ENCODE measurements at regions not wholly inside any gene's neighbourhood (a gene's known extent, or its start where the extent isn't known, plus 50 kb on each side); places are given as distances from the start of the nearest gene placed in this dataset.

DNA sequence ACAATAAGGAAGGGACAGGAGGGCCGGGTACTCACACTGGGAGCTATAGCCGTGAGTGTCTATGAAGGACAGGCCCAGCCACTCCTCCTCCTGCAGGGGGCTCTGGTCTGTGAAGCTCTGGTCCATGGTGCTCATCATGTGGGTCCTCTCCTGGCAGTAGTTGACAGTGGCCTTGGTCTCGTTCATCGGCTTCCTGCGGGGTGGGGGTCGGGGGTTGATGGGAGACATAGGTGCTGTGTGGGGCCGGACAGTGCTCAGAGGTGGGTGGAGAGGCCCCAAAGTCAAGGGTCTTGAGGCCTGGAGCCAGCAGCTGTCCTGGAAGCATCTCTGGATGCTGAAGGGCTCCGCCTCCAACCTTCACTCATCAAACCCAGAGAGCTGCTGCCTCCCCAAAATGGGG, 260.4 kb downstream of the PTPRU start:
- TF ChIP-seq, protein P1, sequence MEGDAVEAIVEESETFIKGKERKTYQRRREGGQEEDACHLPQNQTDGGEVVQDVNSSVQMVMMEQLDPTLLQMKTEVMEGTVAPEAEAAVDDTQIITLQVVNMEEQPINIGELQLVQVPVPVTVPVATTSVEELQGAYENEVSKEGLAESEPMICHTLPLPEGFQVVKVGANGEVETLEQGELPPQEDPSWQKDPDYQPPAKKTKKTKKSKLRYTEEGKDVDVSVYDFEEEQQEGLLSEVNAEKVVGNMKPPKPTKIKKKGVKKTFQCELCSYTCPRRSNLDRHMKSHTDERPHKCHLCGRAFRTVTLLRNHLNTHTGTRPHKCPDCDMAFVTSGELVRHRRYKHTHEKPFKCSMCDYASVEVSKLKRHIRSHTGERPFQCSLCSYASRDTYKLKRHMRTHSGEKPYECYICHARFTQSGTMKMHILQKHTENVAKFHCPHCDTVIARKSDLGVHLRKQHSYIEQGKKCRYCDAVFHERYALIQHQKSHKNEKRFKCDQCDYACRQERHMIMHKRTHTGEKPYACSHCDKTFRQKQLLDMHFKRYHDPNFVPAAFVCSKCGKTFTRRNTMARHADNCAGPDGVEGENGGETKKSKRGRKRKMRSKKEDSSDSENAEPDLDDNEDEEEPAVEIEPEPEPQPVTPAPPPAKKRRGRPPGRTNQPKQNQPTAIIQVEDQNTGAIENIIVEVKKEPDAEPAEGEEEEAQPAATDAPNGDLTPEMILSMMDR (IDR thresholded peaks at IDR 0.05): no peak
- no peak for TF ChIP-seq POLR2A (IDR thresholded peaks at IDR 0.05)

All from thyroid gland (tissue), 4 donors.